BE2C (cell line): ENCODE measurements at regions not wholly inside any gene's neighbourhood (a gene's known extent, or its start where the extent isn't known, plus 50 kb on each side); places are given as distances from the start of the nearest gene placed in this dataset.

Experiments
- DNase-seq: peaks from one replicate; pipeline ENCODE4 v3.0.0-alpha.2; 2020
- H3K27me3 ChIP-seq: fragments of 250-450 bp; sonication (Bioruptor Pico); 2 replicates; pipeline ENCODE4 v1.5.1; 2020; ENCODE audit warnings: mild to moderate bottlenecking
- H3K36me3 ChIP-seq: fragments of 250-450 bp; sonication (Bioruptor Pico); 2 replicates; pipeline ENCODE4 v1.5.1; 2020; ENCODE audit warnings: mild to moderate bottlenecking
- H3K4me1 ChIP-seq: fragments of 250-450 bp; sonication (Bioruptor Pico); 2 replicates; pipeline ENCODE4 v1.5.1; 2020
- H3K4me3 ChIP-seq: 2 replicates; pipeline ENCODE4 v1.5.1; 2011; ENCODE audit warnings: low read depth, low read length
- H3K9me3 ChIP-seq: fragments of 250-450 bp; sonication (Bioruptor Pico); 2 replicates; pipeline ENCODE4 v1.5.1; 2020
- CTCF ChIP-seq: IDR thresholded peaks from 2 replicates; pipeline ENCODE4 v1.5.1; 2012; ENCODE audit warnings: mild to moderate bottlenecking, low read depth, low read length

GRCh38 chr2:16765356-16765755 is 99.7 kb upstream of the CYRIA start:
- H3K27me3 ChIP-seq: no peaks in the 10 kb centered on the region
- no peak for DNase-seq
- H3K9me3 ChIP-seq: no peaks in the 10 kb centered on the region
- no peaks in the 10 kb centered on the region for H3K4me1 ChIP-seq
- H3K36me3 ChIP-seq: no peaks in the 10 kb centered on the region
- no peak for TF ChIP-seq CTCF
- H3K4me3 ChIP-seq: no peak overlapping the region

GRCh38 chr2:16764487-16764886 is 98.9 kb upstream of the CYRIA start:
- no peak for DNase-seq
- H3K9me3 ChIP-seq: no peaks in the 10 kb centered on the region
- no peak overlapping the region for H3K4me3 ChIP-seq
- no peak for TF ChIP-seq CTCF
- no peaks in the 10 kb centered on the region for H3K4me1 ChIP-seq
- H3K27me3 ChIP-seq: no peaks in the 10 kb centered on the region
- no peaks in the 10 kb centered on the region for H3K36me3 ChIP-seq

GRCh38 chr2:16763493-16763899 is 97.9 kb upstream of the CYRIA start:
- no peak for TF ChIP-seq CTCF
- Histone ChIP-seq H3K4me1 (no peaks in the 10 kb centered on the region), H3K27me3 (no peaks in the 10 kb centered on the region), H3K36me3 (no peaks in the 10 kb centered on the region), H3K9me3 (no peaks in the 10 kb centered on the region), H3K4me3 (no peak overlapping the region)
- DNase-seq: no peak

GRCh38 chr2:16763056-16763455 is 97.4 kb upstream of the CYRIA start:
- TF ChIP-seq CTCF: no peak
- Histone ChIP-seq H3K9me3 (no peaks in the 10 kb centered on the region), H3K4me3 (no peak overlapping the region), H3K27me3 (peaks cover under 1% of the 10 kb centered on the region; the same call in 1 of the 2 replicates), H3K36me3 (no peaks in the 10 kb centered on the region), H3K4me1 (no peaks in the 10 kb centered on the region)
- no peak for DNase-seq

- H3K27me3 ChIP-seq: peaks cover 3% of the 10 kb centered on the region; the same call in 1 of the 2 replicates
- no peaks in the 10 kb centered on the region for H3K9me3 ChIP-seq
- no peak overlapping the region for H3K4me3 ChIP-seq
Measured at GRCh38 chr2:16760426-16760825, 94.8 kb upstream of the CYRIA start.

More at GRCh38 chr2:16760426-16760825, 94.8 kb upstream of the CYRIA start:
- no peak for TF ChIP-seq CTCF
- H3K4me1 ChIP-seq: no peaks in the 10 kb centered on the region
- no peaks in the 10 kb centered on the region for H3K36me3 ChIP-seq
- no peak for DNase-seq
